ENCODE measurements at regions not wholly inside any gene's neighbourhood (a gene's known extent, or its start where the extent isn't known, plus 50 kb on each side); places are given as distances from the start of the nearest gene placed in this dataset.

- Mint-ChIP-seq H3K27me3 (peaks cover 3% of the 10 kb centered on the region), H3K4me3 (no peak overlapping the region), H3K9me3 (no peaks in the 10 kb centered on the region), H3K4me1 (ENCODE audit: low read depth) (no peaks in the 10 kb centered on the region), H3K27ac (no peak overlapping the region), H3K36me3 (ENCODE audit: low read depth) (no peaks in the 10 kb centered on the region)
- Histone ChIP-seq H3K4me1 (ENCODE audit: insufficient read depth, low read length) (no peaks in the 10 kb centered on the region), H3K4me3 (ENCODE audit: low read length) (no peak overlapping the region), H3K36me3 (ENCODE audit: insufficient read depth, low read length) (no peaks in the 10 kb centered on the region), H3K9me3 (ENCODE audit: control insufficient read depth in 1 of 2, insufficient read depth in 1 of 2, low read length in 2 of 2) (peaks cover 0 to 6% of the 10 kb centered on the region in 2 experiments), H3K27ac (ENCODE audit: low read depth in 1 of 2, low read length in 2 of 2) (no peak overlapping the region), H3K27me3 (ENCODE audit: control insufficient read depth in 1 of 2, insufficient read depth in 2 of 2, low read length in 2 of 2) (no peaks in the 10 kb centered on the region)
- ChIA-PET CTCF (no interaction called here), POLR2A (no interaction called here)
- no peak for TF ChIP-seq CTCF (IDR thresholded peaks at IDR 0.05)
- intact Hi-C loops (cut with DNase I, micrococcal nuclease), result no loop called here
- DNase-seq (no peak), ATAC-seq (ENCODE audit: poor library complexity) (no peak)
Measured at GRCh38 chr2:120598416-120598815, 137.3 kb upstream of the GLI2 start.

- no peak for DNase-seq
- H3K4me1 Mint-ChIP-seq (ENCODE audit: low read depth), result no peaks in the 10 kb centered on the region
- no peaks in the 10 kb centered on the region for H3K9me3 Mint-ChIP-seq
- no peak for TF ChIP-seq CTCF (IDR thresholded peaks at IDR 0.05)
- Histone ChIP-seq H3K27me3 (ENCODE audit: control insufficient read depth in 1 of 2, insufficient read depth in 2 of 2, low read length in 2 of 2) (peaks cover 0 to 2% of the 10 kb centered on the region in 2 experiments), H3K4me3 (ENCODE audit: low read length) (no peak overlapping the region), H3K4me1 (ENCODE audit: insufficient read depth, low read length) (no peaks in the 10 kb centered on the region), H3K36me3 (ENCODE audit: insufficient read depth, low read length) (no peaks in the 10 kb centered on the region), H3K9me3 (ENCODE audit: control insufficient read depth in 1 of 2, insufficient read depth in 1 of 2, low read length in 2 of 2) (peaks cover 0 to 6% of the 10 kb centered on the region in 2 experiments), H3K27ac (ENCODE audit: low read depth in 1 of 2, low read length in 2 of 2) (no peak overlapping the region)
- H3K27ac Mint-ChIP-seq, result no peak overlapping the region
- H3K4me3 Mint-ChIP-seq, result no peak overlapping the region
- H3K27me3 Mint-ChIP-seq, result peaks cover 3% of the 10 kb centered on the region
- H3K36me3 Mint-ChIP-seq (ENCODE audit: low read depth), result no peaks in the 10 kb centered on the region
- no peak for ATAC-seq (ENCODE audit: poor library complexity)
- ChIA-PET CTCF (no interaction called here), POLR2A (no interaction called here)
- intact Hi-C loops (cut with DNase I, micrococcal nuclease), result no loop called here
Measured at GRCh38 chr2:120599072-120599471, 136.6 kb upstream of the GLI2 start.

GRCh38 chr2:120599656-120600055 is 136.0 kb upstream of the GLI2 start:
- POLR2A ChIA-PET, result interaction anchor here (0.6 kb wide), 1 partner anchor 22 kb away, joined by 3 read pairs; no protein-coding TSS in a partner anchor

More at GRCh38 chr2:120599656-120600055, 136.0 kb upstream of the GLI2 start:
- Mint-ChIP-seq H3K9me3 (no peaks in the 10 kb centered on the region), H3K27me3 (peaks cover 6% of the 10 kb centered on the region), H3K36me3 (ENCODE audit: low read depth) (no peaks in the 10 kb centered on the region), H3K4me3 (no peak overlapping the region), H3K4me1 (ENCODE audit: low read depth) (no peaks in the 10 kb centered on the region), H3K27ac (no peak overlapping the region)
- Histone ChIP-seq H3K4me3 (ENCODE audit: low read length) (no peak overlapping the region), H3K9me3 (ENCODE audit: control insufficient read depth in 1 of 2, insufficient read depth in 1 of 2, low read length in 2 of 2) (peaks cover 0 to 6% of the 10 kb centered on the region in 2 experiments), H3K36me3 (ENCODE audit: insufficient read depth, low read length) (no peaks in the 10 kb centered on the region), H3K27me3 (ENCODE audit: control insufficient read depth in 1 of 2, insufficient read depth in 2 of 2, low read length in 2 of 2) (peaks cover 0 to 2% of the 10 kb centered on the region in 2 experiments), H3K4me1 (ENCODE audit: insufficient read depth, low read length) (no peaks in the 10 kb centered on the region), H3K27ac (ENCODE audit: low read depth in 1 of 2, low read length in 2 of 2) (no peak overlapping the region)
- no peak for ATAC-seq (ENCODE audit: poor library complexity)
- TF ChIP-seq CTCF (IDR thresholded peaks at IDR 0.05), result no peak
- intact Hi-C loops (cut with DNase I, micrococcal nuclease), result no loop called here
- CTCF ChIA-PET, result no interaction called here
- DNase-seq, result no peak
